Fibroblast of villous mesenchyme (primary cell): ENCODE measurements at regions not wholly inside any gene's neighbourhood (a gene's known extent, or its start where the extent isn't known, plus 50 kb on each side); places are given as distances from the start of the nearest gene placed in this dataset.
"Not testable (repeated sequence)": the region's sequence is repeated elsewhere in the genome, so short reads cannot be mapped to it uniquely, and the experiment has no call there.

ENCODE experiments used
- DNase-seq: peaks from one replicate; pipeline ENCODE4 v3.0.0-alpha.2; 2010; ENCODE audit warnings: low read depth
- H3K4me3 ChIP-seq: 2 replicates; pipeline ENCODE4 v1.5.1; 2011; ENCODE audit warnings: low read depth, mild to moderate bottlenecking, low read length
- CTCF ChIP-seq: IDR thresholded peaks from 2 replicates; pipeline ENCODE4 v1.5.1; 2012; ENCODE audit warnings: low read depth, mild to moderate bottlenecking, low read length; ENCODE audit not compliant: insufficient read depth

DNA sequence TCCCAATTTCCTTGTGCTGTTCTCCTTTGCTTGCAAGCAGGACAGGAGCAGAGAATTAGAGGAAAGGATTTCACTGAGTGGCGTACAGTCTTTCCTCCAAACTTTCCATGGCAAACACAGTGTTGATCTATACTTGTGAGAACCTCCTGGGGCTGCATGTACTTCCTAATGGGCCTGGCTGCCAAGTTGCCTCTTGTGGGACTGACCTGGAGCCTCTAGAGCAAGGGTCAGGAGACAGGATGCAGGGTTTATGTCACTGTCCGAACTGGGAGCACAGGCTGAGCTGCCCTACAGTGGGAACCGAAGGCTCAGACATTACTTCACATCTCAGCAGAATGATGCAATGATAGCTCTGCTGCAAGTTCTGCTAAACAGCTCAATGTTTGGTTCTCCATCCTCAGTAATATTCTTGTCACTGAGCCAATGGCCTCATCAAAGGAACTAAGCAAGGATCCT lies 102.3 kb downstream of the ENC1 start:
- no peak overlapping the region for H3K4me3 ChIP-seq
- TF ChIP-seq CTCF, result no peak
- peak; percentile 98 for DNase-seq

DNA sequence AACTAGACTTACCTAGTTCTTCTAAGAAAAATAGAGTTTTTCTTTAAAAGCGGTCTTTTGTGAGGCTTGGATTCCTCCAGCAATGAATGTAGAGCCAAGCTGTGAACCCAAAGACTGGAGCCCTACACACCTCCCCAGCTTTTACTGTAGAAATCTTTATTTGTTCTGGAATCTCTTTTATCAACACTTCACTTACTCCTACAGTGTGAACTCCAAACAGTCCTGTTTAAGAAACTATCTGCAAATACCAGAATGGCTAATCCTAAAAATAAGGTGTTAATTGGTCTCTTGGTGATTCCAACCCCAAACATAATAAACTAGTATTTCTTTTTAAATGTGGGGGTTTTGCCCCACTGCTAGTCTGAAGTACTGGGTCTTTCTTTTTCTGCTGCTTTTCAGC lies 103.9 kb downstream of the ENC1 start:
- DNase-seq, result no peak
- H3K4me3 ChIP-seq, result no peak overlapping the region
- no peak for TF ChIP-seq CTCF

- TF ChIP-seq CTCF, result no peak
- no peak for DNase-seq
- no peak overlapping the region for H3K4me3 ChIP-seq
Measured at GRCh38 chr5:74535926-74536325, 104.6 kb downstream of the ENC1 start.

DNA sequence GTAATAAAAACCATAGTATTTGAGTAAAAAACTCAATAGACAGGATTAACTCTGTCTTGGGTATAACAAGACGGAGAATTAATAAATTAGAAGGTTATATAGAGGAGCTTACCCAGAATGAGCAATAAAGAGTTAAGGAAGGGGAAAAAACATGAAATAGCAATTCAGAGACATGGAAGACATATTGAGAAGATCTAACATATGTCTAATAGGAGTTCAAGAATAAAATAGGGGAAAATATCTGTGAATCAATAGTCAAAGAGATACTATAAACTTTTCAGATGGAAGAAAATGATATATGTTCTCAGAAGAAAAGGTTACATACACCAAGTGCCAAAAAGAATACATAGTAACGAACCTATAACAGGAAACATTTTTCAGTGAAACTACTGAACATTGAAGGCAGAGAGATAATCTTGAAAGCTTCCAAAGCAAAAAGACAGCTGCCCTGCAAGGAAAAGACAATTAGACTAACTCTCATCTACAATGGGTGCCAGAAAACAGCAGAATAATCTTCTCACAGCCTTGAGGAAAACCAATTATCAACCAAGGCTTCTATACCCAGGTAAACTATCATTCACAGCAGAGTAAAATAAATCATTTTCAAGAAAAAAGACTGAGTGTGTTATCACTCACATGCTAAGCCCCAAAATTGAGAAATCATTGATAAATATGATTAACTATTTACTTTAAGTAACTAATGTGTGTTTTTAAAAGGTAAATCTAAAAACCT lies 106.0 kb downstream of the ENC1 start:
- no peak for TF ChIP-seq CTCF
- no peak overlapping the region for H3K4me3 ChIP-seq
- DNase-seq, result no peak

DNA sequence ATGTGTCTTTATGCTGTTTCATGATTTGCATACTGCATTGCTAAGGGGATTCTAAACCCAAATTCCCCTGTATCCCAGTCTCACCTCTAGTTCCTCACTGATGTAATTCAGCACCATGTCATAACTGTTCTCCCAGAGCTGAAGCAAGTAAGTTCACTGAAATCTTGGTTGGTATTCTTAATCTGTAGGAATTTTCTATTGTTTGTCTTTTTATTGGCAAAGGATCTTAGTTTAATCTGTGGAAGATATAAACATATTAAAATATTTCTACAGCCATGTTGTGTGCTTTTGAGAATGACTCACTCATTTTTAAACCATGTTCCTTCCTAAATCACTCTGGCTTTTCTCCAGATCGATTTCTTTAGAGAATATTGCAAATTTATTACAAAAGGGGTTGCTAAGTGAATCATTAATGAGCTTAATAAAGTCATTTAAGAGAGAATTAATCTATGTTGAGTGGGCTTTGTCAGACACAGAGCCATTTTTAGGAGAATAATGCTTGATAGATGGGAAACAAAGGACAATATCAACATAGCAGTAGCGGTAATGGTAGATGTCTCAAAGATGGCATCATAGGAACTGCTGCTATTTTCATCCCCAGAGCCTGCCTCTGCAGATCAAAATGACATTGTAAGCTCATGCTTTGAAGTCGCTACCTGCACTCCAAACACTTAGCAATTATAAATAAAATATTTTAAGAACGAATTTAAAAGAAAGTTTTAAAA lies 110.0 kb downstream of the ENC1 start:
- TF ChIP-seq CTCF, result no peak
- DNase-seq, result peak; percentile 5
- H3K4me3 ChIP-seq, result no peak overlapping the region

DNA sequence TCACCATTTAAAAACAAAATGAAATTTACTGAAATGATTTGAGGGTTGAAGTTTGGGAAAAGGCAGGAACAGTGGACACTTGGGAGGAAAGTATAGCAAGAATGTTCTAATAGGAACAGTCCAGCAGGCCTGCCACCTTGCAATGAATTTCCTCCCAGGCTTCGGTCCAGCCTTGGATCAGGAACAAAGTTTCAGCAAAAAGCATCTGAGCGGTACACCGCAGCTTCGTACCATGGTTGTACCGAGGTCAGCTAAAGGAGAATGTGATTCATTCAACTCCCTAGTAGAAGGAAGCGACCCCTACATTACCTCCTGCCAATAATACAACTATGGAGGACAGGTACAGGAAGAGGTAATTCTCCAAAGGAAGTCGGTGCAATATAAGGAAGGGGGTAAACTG lies 111.4 kb downstream of the ENC1 start:
- no peak overlapping the region for H3K4me3 ChIP-seq
- no peak for TF ChIP-seq CTCF
- no peak for DNase-seq

- no peak for TF ChIP-seq CTCF
- H3K4me3 ChIP-seq, result no peak overlapping the region
- DNase-seq, result no peak
Measured at GRCh38 chr5:74526111-74526510, 114.4 kb downstream of the ENC1 start.

DNA sequence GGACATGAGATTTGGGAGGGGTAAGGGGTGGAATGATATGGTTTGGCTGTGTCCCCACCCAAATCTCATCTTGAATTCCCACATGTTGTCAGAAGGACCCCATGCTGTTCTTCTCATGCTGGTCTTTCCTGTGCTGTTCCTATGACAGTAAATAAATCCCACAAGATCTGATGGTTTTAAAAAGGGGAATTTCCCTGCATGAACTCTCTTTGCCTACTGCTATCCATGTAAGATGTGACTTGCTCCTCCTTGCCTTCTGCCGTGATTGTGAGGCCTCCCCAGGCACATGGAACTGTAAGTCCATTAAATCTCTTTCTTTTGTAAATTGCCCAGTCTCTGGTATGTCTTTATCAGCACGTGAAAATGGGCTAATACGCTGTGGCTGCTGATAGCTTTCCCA lies 115.8 kb downstream of the ENC1 start:
- not testable (repeated sequence) for H3K4me3 ChIP-seq, DNase-seq

DNA sequence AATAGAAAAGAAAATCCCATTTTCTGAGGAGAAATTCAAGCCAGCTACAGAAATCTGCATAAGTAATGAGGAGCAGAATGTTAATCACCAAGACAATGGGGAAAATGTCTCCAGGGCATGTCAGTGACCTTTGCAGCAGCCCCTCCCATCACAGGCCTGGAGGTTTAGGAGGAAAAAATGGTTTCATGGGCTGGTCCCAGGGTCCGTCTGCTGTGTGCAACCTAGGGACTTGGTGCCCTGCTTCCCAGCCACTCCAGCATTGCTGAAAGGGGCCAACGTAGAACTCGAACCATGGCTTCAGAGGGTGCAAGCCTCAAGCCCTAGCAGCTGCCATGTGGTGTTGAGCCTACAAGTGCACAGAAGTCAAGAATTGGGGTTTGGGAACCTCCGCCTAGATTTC lies 116.8 kb downstream of the ENC1 start:
- not testable (repeated sequence) for H3K4me3 ChIP-seq, DNase-seq

- H3K4me3 ChIP-seq, DNase-seq: not testable (repeated sequence)
Measured at GRCh38 chr5:74522838-74523237, 117.7 kb downstream of the ENC1 start.
